ENCODE measurements at regions not wholly inside any gene's neighbourhood (a gene's known extent, or its start where the extent isn't known, plus 50 kb on each side); places are given as distances from the start of the nearest gene placed in this dataset.

DNA sequence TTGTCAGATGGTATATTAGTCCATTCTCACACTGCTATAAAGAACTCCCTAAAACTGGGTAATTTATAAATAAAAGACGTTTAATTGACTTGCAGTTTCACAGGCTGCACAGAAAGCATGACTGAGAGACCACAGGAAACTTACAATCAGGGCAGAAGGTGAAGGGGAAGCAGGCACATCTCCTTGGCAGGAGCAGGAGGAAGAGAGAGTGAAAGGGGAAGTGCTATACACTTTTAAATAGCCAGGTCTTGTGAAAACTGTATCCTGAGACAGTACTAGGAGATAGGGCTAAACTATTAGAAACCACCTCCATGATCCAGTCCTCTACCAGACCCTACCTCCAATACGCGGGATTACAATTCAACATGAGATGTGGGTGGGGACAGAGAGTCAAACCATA lies 193.9 kb upstream of the KCNG1 start:
- no peak for DNase-seq

DNA sequence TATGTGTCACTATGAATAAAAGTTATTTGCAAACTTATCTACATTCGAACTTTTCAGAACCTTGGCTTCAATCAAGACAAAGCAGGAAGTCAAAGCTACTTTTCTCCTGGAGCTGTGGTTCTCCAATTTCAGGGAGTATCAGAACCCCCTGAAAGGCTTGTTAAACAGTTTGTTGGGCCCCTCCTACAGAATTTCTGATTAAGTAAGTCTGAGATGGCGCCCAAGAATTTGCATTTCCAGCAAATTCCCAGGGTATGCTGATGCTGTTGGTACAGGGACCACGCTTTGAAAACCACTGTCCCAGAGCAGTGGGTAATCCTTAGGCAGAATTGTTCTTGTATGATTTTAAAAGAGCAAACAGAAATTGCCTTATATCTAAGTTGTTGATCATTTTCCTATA lies 189.9 kb upstream of the KCNG1 start:
- DNase-seq = no peak

DNA sequence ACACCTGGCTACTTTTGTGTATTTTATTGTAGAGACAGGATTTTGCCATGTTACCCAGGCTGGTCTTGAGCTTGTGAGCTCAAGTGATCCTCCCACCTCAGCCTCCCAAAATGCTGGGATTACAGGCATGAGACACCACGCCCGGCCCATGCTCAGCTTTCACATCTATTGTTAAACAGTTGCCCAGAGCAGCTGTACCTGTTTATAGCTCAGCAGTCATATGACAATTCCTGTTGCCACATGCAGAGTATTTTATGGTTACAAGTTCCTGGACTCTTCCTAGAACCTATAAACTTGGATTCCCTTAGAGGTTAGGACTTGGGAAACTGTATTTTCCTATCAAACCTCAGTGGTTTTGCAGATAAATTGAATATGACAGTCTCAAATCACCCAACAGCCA lies 188.3 kb upstream of the KCNG1 start:
- no peak for DNase-seq

DNA sequence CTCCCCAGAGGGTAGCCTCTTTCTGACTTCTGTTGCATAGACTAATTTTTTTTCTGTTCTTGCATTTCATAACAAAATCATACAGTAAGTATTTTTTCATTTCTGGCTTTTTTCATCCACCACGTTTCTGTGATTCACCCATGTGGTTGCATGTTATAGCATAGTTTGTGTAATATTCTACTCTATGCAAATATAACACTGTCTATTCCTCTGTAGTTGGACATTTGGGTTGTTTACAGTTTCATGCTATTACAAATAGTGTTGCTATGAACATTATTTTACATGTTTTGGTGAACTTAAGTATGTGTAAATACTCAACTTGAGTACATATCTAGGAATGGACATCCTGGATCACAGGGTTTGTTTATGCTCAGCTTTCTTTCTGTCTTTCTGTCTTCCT lies 187.2 kb upstream of the KCNG1 start:
- DNase-seq = no peak

DNA sequence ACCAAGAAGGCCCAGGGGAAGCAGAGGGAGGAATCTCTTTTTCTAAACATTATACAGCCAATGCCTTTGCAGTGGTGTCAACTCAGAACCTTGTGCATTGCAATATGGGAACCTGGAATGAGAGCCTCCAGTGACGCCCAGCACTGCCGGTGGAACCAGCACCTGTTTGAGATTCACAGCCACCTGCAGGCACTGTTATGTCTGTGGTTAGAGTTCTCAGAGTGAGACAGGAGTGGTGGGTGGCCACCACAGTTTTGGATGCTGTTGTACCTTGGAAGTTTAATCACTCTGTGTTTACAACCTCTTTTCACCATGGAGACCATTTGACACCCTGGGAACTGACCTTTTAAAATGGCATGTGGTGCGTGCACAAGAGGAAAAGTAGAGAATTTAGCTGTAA lies 185.3 kb upstream of the KCNG1 start:
- no peak for DNase-seq

DNA sequence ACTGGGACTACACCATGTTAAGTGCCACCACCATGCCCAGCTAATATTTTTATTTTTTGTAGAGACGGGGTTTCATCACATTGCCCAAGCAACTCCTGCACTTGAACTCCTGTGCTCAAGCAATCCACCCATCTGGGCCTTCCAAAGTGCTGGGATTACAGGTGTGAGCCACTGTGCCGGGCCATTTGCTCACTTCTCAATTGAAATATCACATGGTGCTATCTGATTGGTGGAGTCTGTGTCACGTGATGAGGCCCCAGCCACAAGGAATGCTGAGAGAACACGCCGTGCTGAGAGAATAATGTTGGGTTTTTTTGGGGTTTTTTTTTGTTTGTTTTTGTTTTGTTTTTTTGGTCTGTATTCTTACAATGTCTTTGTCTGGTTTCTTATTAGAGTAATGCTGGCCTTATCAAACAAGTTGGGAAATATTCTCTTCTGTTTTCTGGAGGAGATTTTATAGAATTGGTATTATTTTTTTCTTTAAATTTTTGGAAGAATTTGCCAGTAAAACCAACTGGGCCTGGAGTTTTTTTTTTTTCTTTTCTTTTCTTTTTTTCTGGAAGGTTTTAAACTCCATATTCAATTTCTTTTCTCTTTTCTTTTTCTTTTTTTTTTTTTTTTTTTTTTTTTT lies 183.2 kb upstream of the KCNG1 start:
- DNase-seq = no peak

DNA sequence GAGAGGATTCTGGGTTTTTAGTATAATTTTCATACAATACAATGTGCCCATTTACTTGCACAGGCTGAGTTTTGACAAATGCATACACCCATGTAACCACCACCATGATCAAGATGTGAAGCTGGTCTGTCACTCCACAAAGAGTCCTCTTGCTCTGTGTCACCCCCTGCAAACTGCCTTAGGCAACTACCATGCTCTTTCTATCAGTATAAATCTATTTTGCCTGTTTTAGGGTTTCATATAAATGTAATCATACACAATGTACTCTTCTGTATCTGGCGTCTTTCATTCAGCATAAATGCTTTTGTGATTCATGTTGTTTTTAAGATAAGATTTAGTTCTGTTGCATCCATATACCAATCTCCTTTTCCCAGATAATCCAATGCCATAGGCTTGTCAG lies 181.9 kb upstream of the KCNG1 start:
- no peak for DNase-seq

DNA sequence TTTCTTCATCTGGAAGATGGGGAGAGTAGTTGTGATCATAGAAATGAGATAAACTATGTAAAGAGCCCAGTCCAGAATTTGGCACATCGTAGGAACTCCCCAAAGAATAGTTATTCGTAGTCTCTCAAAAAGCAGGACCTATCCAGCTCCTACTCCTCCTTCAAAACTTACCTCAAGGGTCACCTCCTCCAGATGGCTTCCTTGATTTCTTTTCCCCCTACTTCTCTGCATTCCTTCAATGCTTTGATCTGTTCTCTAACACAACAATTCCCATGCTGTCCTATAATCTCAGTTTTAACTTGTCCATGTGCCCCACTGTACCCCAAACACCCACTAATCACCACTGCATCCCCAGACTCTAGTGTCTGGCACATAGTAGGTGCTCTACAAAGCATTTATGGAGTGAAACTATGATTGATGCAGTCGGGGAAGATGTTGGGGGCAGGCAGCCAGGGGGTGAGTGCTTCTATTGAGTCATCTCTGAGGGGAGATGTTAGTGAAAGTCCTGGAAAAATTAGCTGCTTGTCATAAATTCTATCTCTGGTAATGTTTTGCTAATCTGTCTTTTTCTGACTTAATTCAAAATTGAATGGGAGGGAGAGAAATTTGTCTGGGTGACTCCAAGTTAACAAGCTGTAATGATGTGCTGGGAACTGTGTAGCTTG lies 181.3 kb upstream of the KCNG1 start:
- no peak for DNase-seq

DNA sequence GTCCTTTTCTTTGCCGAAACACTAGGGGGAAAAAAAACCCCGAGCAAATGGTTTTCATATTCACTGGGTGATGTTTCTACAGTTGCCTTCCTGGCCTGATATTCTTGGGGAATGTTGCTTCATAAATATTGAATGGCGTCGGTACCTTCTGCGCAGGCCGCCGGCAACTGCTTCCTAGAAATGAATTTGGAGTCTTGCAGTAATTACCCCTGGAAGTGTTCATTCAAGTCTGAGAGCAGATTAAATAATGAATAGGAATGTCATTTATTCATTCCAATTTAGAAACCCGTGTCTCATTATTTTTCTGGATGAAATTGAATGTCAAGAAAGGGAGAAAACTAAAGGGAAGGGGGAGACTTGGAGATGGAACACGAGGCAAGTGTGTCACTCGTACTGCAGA lies 179.4 kb upstream of the KCNG1 start:
- no peak for DNase-seq

DNA sequence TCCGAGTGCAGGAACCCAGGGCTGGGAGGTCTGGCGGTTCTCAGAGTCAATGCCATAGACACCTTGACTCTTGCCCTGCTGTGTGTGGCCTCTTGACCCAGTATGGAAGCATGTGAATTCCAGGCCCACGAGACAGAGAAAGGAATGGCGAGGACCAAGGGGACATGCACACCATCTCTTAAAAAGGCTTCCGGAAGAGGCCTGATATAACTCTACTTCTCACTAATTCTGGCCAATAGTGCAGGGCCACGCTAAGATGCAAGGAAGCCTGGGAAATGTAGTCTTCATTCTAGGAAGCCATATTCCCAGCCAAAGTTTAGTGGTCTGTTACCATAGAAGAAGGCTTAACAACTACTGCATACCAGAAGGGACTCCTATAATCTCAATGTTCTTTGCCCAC lies 177.0 kb upstream of the KCNG1 start:
- DNase-seq = no peak

DNA sequence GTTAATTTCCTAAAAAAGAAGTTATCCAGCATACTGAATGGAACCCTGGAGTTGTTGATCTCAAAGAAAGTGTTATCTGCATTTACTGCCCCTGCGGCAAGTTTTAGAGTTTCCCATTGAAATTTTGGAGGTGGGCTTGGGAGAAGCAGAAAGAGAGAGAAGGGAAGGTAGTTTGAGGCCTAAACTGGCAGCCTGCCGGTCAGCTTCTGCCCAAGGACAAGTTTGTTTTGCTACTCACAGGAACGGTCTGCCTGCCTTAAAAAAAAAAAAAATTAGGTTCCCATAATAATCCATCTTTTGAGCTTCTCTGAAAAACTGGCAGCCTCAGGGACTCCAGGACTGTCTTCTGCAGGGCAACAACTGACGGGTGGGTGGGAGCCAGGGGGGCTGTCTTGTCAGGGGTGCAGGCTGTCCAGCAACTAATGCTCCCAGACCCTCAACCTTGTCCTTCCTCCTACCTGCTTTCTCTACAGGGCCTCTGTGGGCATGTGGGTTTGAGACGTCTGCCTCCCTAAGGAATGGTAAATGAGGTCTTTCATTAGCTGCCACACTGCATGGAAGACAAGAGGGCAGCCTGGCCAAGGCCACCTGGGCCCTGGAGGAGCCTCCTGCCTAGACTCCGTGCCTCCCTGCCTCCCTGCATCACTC lies 176.1 kb upstream of the KCNG1 start:
- no peak for DNase-seq

DNA sequence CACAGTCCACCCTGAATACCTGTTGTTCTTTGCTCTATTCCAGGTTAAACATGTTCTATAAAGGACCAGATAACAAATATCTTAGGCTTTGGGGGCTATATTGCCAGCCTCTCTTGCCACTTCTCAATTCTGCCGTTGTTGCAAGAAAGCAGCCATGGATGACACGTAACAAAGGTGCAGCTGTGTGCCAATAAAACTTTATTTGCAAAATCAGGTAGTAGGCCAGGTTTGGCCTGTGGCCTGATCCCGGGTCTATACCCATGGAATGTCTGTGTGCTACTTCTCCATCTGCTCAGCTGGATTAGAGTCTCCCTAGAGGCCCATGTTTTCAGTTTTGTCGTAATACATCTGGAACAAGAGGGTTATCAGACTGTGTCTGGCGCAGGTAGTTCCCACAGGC lies 175.3 kb upstream of the KCNG1 start:
- no peak for DNase-seq

DNA sequence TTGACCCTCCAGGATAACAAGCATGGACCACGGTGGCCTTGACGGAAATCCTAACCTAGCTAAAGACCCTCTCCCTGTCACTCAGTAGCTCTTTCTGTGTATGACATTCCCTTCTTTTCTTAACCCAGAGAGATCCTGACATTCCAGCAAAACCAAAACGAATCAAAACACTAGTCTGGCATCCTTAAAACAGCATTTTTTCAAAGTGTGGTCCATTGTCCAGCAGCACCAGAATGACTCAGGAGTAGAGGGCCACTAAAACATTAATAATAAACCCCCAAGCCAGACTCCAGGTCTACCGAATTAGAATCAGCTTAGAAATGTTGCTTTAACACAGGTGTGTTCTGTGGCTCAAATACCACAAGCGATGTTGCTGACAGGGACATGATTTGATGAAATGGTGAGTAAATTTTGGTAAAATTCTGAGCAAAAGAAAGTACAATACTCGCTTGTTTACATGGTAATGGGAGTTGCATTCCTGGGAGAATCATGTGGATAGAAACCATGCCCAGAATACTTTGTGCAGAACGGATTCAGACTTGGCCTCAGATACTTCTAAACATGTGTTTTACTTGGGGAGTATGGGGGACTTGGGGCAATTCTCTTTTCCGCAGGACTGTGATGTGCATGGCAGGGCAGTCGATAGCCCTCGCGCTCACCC lies 174.2 kb upstream of the KCNG1 start:
- DNase-seq = peak; percentile 26

DNA sequence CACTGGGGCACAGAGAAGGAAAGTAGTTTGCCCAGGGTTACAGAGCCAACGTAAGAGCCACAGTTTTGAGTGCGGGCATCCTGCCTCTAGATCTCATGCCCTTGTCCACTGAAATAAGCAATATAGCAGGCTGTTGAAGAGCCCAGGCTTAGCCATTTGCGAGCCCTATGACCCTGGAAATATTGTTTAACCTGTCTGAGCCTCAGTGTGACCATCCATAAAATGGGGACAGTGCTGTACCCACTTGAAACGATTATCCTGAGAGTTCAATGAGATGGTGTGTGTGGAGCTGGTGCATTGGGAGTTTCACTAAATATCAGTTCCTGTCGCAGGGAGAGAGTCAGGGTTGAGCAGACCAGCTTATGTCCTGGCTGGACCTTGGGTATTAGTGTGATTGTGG lies 173.1 kb upstream of the KCNG1 start:
- DNase-seq = no peak

DNA sequence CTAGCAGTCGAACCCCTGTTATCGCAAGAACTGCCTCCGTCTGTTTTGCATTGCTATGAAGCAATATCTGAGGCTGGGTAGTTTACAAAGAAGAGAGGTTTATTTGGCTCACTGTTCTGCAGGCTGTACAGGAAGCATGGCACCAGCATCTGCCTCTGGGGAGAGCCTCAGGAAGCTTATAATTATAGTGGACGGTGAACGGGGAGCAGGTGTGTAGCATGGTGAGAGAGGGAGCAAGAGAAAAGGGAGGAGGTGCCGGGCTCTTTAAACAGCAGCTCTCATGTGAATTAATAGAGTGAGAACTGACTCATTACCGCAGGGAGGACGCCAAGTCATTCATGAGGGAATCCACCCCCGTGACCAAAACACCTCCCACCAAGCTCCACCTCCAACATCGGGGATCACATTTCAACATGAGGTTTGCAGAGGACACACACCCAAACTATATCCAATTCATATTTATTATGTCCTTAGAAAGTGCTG lies 172.6 kb upstream of the KCNG1 start:
- peak; percentile 77 for DNase-seq

DNA sequence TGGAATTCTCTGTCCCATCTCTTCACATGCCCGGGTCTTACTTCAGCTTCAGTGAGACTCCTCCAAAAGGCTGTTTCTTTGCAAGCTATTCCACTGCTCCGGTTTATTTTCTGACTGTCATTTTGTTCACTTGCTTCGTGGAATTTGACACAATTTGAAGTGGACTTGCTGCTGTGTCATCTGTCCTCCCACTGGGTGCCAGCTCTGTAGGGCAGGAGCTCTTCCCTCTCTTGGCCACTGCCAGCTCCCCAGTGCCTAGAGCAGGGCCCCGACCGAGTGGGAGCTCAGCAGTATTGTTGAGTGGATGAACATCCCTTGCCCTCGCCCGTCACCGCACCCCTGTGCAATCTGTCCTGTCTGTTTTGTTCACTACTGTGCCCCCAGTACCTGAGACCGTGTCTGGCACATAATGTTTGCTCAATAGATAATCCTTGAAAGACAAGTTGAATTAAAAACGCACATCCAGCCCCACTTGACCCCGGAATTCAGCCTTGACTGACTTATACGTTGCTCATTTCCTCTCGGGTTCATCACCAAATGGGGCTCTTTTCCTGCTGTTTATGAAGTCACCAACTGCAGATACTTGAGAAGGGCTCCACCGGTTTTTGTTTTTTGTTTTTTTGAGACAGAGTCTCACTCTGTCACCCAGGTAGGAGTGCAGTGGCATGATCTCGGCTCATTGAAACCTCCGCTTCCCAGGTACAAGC lies 170.3 kb upstream of the KCNG1 start:
- peak; percentile 71 for DNase-seq

DNA sequence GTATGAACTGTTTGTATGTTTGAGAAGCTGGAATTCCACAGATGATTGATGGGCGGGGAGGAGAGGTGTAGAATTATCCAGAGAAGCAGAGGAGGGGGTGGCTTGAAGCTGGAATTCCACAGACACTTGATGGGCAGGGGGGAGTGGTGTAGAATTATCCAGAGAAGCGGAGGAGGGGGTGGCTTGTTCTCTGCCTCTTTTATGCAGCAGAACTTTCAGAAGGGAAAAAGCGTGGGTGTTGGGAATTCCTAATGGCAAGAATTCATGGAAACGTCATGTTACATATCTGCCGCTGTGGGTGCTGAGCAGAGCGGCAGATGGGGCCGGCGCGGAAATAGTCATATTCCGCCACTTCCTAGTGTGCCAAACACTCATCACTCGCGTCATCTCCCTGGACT lies 167.9 kb upstream of the KCNG1 start:
- peak; percentile 70 for DNase-seq

DNA sequence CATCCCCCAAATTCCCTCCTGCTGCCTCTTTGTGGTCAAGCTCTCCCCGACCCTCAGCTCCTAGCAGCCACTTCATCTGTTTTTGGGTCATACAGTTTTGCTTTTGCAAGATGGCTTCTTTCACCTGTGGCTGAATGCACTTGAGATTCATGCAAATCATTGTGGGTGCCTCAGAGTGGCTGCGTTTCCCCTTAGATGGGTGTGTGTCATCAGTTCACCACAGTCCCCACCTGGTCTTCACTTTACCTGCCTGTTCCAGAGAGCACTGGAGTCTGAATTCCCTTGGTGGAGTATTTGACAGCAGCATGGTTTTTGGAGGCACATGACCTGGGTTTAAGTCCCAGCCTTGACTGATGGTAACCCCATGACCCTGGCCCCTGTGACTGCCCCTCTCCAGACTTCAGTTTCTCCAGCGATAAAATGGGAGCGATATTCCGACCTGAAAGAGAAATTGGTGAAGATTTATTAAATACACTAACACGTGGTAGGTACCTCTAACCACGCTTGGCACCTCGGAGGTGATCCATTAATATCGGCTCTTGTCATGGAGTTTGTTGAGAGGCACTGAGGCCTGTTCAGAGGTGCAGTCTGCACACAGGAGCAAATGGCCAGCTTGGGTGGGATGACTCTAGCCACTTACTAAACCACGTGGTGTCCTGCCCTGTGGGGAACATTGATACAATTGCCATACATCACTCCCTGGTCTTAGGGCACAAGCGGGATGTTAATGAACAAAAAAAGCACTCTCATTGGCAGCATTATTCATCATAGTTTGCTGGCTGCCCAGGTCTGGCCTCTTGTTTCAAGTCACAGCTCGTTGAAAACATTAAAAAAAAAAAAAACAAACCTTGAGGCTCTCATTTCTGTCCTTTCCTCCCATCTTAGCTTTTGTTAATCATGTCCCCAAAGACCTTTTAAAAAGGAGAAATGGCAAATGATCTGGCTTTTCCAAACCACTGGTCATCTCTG lies 167.2 kb upstream of the KCNG1 start:
- no peak for DNase-seq

DNA sequence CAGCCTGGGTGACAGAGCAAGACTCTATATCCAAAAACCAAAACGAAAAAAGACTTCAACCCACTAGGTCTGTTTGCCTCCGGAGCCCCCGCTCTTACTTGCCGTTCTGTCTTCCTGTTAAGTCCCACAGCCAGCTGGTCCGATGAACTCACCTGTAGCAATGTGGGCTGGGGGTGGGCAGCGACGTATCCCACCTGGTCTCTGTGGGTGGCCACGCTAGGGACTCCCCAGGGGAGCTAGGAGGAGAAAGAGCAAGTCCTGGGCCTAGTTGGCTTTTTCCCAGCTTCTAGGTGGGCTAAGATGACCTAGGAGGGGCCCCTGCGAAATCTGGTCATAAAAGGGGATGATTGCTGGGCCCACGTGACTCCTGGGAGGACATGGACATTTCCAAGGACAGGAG lies 166.0 kb upstream of the KCNG1 start:
- DNase-seq = no peak

DNA sequence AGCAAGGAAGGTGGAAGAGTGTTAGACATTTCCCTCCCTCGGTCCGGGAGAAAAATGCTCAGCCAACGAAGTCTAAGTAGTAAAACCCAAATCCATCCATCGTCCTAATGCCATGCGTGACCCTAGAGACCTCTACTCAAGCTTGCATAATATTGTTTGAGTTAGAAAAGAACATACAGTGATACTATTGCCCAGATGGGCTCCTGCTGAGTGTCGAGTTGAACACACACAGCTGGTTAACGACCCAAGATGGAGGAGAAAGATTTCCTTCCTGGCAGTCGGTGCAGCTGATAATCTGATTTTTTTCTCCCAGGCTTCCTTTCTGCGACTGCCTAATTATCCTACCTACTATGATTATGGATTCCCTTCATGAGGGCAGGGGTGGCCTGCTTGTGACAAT lies 164.4 kb upstream of the KCNG1 start:
- DNase-seq = no peak

DNA sequence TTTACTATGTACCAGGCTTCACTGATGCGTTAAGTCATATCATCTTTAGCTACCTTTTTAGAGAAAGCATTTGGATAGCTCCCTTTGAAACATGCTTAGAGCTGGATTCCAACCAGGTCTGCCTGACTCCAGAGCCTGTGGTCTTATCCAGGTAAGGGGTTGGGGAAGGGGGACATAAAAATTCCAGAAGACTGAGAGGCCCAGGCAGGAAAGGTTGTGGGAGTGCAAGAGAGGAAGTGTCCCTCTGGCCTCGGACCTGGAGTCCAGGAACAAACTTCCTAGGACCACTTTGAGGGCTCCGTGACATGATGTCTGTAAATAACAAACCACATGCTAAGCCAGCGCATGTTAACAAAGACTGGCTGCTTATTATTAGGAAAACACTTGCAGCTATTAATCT lies 163.0 kb upstream of the KCNG1 start:
- DNase-seq = no peak

DNA sequence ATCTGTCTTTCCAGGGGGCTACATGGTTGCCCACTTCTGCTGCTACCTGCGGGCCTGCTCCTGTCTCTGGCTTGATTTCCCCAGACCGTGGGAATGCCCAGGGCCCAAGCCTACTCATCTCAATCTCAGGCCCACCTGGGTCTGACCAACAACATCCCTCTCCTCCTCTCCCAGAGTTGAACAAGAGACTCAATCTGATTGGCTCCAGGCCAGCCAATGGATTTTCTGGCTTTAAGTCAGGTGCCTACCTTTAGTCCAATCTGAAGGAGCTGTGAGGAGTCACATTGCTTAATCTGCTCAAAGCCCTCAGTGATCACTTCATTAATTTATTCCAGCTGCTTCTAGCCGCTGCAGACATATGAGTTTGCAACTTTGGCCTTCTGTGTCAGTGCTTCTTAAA lies 162.4 kb upstream of the KCNG1 start:
- DNase-seq = no peak
